ENCODE measurements at regions not wholly inside any gene's neighbourhood (a gene's known extent, or its start where the extent isn't known, plus 50 kb on each side); places are given as distances from the start of the nearest gene placed in this dataset.

GRCh38 chr2:176490061-176490861, 221.0 kb downstream of the MTX2 start:
- TF ChIP-seq CEBPB (IDR thresholded peaks at IDR 0.05) (no peak), EGR1 (IDR thresholded peaks at IDR 0.05) (no peak), RAD21 (IDR thresholded peaks at IDR 0.05; ENCODE audit: low read depth) (no peak), TAF1 (IDR thresholded peaks at IDR 0.05; ENCODE audit: low read depth) (no peak), USF1 (IDR thresholded peaks at IDR 0.05) (no peak), EP300 (IDR thresholded peaks at IDR 0.05; ENCODE audit: borderline replicate concordance) (no peak), YY1 (IDR thresholded peaks at IDR 0.05; ENCODE audit: low read depth) (no peak), FOXM1 (IDR thresholded peaks at IDR 0.05; ENCODE audit: borderline replicate concordance, low read depth) (no peak), TCF12 (IDR thresholded peaks at IDR 0.05; ENCODE audit: low read depth) (no peak), ZBTB7A (IDR thresholded peaks at IDR 0.05; ENCODE audit: low read depth) (no peak)
- TF ChIP-seq, protein P1, sequence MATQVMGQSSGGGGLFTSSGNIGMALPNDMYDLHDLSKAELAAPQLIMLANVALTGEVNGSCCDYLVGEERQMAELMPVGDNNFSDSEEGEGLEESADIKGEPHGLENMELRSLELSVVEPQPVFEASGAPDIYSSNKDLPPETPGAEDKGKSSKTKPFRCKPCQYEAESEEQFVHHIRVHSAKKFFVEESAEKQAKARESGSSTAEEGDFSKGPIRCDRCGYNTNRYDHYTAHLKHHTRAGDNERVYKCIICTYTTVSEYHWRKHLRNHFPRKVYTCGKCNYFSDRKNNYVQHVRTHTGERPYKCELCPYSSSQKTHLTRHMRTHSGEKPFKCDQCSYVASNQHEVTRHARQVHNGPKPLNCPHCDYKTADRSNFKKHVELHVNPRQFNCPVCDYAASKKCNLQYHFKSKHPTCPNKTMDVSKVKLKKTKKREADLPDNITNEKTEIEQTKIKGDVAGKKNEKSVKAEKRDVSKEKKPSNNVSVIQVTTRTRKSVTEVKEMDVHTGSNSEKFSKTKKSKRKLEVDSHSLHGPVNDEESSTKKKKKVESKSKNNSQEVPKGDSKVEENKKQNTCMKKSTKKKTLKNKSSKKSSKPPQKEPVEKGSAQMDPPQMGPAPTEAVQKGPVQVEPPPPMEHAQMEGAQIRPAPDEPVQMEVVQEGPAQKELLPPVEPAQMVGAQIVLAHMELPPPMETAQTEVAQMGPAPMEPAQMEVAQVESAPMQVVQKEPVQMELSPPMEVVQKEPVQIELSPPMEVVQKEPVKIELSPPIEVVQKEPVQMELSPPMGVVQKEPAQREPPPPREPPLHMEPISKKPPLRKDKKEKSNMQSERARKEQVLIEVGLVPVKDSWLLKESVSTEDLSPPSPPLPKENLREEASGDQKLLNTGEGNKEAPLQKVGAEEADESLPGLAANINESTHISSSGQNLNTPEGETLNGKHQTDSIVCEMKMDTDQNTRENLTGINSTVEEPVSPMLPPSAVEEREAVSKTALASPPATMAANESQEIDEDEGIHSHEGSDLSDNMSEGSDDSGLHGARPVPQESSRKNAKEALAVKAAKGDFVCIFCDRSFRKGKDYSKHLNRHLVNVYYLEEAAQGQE (IDR thresholded peaks at IDR 0.05; ENCODE audit: low read depth) = no peak
- TF ChIP-seq, protein P2, sequence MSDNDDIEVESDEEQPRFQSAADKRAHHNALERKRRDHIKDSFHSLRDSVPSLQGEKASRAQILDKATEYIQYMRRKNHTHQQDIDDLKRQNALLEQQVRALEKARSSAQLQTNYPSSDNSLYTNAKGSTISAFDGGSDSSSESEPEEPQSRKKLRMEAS (IDR thresholded peaks at IDR 0.05) = no peak
